ENCODE measurements at regions not wholly inside any gene's neighbourhood (a gene's known extent, or its start where the extent isn't known, plus 50 kb on each side); places are given as distances from the start of the nearest gene placed in this dataset.

DNA sequence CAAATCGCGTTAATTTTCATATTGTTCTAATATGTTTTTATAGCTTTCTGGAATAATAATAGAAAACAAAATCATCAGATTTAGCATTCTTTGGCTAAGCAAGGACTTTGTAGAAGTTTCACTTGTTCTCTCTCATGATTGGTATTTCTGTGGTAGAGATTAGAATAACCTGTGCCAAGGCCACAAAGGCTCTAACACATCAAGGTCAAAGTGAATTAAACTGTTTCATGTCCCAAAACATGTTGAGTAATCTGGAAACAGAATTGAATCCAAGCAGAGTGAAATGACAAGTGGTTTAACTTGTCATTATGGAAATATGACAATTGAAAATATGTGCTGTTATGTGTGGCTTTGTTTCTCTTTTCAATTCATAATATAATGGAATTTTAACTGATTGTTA lies 617.4 kb downstream of the CCDC85A start:
- H3K27me3 ChIP-seq (ENCODE audit: control insufficient read depth, insufficient read depth, low read length): no peaks in the 10 kb centered on the region
- ATAC-seq (no peak), DNase-seq (ENCODE audit: low read depth, low spot score) (no peak)
- TF ChIP-seq SIN3A (IDR thresholded peaks at IDR 0.05; ENCODE audit: borderline replicate concordance, insufficient read depth, low read depth, low read length) (no peak), POLR2AphosphoS5 (IDR thresholded peaks at IDR 0.05; ENCODE audit: low read depth, low read length) (no peak), TCF7L2 (IDR thresholded peaks at IDR 0.05; ENCODE audit: low read depth, low read length) (no peak)
- TF ChIP-seq, protein P1, sequence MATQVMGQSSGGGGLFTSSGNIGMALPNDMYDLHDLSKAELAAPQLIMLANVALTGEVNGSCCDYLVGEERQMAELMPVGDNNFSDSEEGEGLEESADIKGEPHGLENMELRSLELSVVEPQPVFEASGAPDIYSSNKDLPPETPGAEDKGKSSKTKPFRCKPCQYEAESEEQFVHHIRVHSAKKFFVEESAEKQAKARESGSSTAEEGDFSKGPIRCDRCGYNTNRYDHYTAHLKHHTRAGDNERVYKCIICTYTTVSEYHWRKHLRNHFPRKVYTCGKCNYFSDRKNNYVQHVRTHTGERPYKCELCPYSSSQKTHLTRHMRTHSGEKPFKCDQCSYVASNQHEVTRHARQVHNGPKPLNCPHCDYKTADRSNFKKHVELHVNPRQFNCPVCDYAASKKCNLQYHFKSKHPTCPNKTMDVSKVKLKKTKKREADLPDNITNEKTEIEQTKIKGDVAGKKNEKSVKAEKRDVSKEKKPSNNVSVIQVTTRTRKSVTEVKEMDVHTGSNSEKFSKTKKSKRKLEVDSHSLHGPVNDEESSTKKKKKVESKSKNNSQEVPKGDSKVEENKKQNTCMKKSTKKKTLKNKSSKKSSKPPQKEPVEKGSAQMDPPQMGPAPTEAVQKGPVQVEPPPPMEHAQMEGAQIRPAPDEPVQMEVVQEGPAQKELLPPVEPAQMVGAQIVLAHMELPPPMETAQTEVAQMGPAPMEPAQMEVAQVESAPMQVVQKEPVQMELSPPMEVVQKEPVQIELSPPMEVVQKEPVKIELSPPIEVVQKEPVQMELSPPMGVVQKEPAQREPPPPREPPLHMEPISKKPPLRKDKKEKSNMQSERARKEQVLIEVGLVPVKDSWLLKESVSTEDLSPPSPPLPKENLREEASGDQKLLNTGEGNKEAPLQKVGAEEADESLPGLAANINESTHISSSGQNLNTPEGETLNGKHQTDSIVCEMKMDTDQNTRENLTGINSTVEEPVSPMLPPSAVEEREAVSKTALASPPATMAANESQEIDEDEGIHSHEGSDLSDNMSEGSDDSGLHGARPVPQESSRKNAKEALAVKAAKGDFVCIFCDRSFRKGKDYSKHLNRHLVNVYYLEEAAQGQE (IDR thresholded peaks at IDR 0.05; ENCODE audit: insufficient read depth in 1 of 2, low read depth in 2 of 2, low read length in 1 of 2): no peak
- TF ChIP-seq, protein P2, sequence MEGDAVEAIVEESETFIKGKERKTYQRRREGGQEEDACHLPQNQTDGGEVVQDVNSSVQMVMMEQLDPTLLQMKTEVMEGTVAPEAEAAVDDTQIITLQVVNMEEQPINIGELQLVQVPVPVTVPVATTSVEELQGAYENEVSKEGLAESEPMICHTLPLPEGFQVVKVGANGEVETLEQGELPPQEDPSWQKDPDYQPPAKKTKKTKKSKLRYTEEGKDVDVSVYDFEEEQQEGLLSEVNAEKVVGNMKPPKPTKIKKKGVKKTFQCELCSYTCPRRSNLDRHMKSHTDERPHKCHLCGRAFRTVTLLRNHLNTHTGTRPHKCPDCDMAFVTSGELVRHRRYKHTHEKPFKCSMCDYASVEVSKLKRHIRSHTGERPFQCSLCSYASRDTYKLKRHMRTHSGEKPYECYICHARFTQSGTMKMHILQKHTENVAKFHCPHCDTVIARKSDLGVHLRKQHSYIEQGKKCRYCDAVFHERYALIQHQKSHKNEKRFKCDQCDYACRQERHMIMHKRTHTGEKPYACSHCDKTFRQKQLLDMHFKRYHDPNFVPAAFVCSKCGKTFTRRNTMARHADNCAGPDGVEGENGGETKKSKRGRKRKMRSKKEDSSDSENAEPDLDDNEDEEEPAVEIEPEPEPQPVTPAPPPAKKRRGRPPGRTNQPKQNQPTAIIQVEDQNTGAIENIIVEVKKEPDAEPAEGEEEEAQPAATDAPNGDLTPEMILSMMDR (IDR thresholded peaks at IDR 0.05): no peak
- POLR2A ChIA-PET: no interaction called here
- H3K9me3 ChIP-seq (ENCODE audit: control insufficient read depth, insufficient read depth, low read depth, low read length): no peaks in the 10 kb centered on the region
- H3K4me3 ChIP-seq (ENCODE audit: low read depth in 2 of 2, low read length in 2 of 2): no peak overlapping the region
- in situ Hi-C loops (cut with HindIII; ENCODE audit: low pct_unique_long_range_greater_than_20kb, low sequenced_read_pairs): no loop called here
- no peaks in the 10 kb centered on the region for H3K36me3 ChIP-seq (ENCODE audit: control insufficient read depth, insufficient read depth, low read length)
- intact Hi-C loops (cut with micrococcal nuclease; ENCODE audit: unreplicated experiment): no loop called here
- H3K27ac ChIP-seq (ENCODE audit: low read length): no peak overlapping the region
- CTCF ChIA-PET: no interaction called here
- H3K4me1 ChIP-seq (ENCODE audit: control insufficient read depth, insufficient read depth, low read length): no peaks in the 10 kb centered on the region
- no TSS peak for BruUV-seq (replicated peaks)

DNA sequence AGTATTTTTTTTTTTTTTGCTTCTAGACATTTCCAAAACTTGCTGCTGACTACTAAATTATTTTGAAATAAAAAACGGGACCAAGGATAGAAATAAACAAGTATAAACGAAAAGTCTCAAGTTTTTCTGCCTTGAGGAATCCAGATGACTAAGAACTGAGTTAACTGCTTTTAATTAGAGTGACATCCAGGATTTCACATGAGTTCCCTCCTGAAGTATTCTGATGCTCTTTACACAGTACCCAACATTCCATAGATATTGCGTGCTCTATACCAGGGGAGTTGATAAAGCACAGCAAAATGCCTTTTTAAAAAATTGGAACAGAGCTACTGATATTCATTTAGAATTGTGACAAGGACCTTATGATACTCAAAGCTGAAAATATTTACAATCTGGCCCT lies 618.0 kb downstream of the CCDC85A start:
- no TSS peak for BruUV-seq (replicated peaks)
- no peak overlapping the region for H3K4me3 ChIP-seq (ENCODE audit: low read depth in 2 of 2, low read length in 2 of 2)
- in situ Hi-C loops (cut with HindIII; ENCODE audit: low pct_unique_long_range_greater_than_20kb, low sequenced_read_pairs) (no loop called here), intact Hi-C loops (cut with micrococcal nuclease; ENCODE audit: unreplicated experiment) (no loop called here)
- ChIA-PET POLR2A (no interaction called here), CTCF (interaction anchor here (0.7 kb wide), 1 partner anchor 448 kb away, joined by 5 read pairs; no protein-coding TSS in a partner anchor)
- H3K27me3 ChIP-seq (ENCODE audit: control insufficient read depth, insufficient read depth, low read length): no peaks in the 10 kb centered on the region
- no peaks in the 10 kb centered on the region for H3K9me3 ChIP-seq (ENCODE audit: control insufficient read depth, insufficient read depth, low read depth, low read length)
- no peaks in the 10 kb centered on the region for H3K36me3 ChIP-seq (ENCODE audit: control insufficient read depth, insufficient read depth, low read length)
- TF ChIP-seq, protein P1 (IDR thresholded peaks at IDR 0.05; ENCODE audit: insufficient read depth in 1 of 2, low read depth in 2 of 2, low read length in 1 of 2): no peak
- TF ChIP-seq TCF7L2 (IDR thresholded peaks at IDR 0.05; ENCODE audit: low read depth, low read length) (no peak), POLR2AphosphoS5 (IDR thresholded peaks at IDR 0.05; ENCODE audit: low read depth, low read length) (no peak), SIN3A (IDR thresholded peaks at IDR 0.05; ENCODE audit: borderline replicate concordance, insufficient read depth, low read depth, low read length) (no peak)
- TF ChIP-seq, protein P2 (IDR thresholded peaks at IDR 0.05): no peak
- no peaks in the 10 kb centered on the region for H3K4me1 ChIP-seq (ENCODE audit: control insufficient read depth, insufficient read depth, low read length)
- no peak for DNase-seq (ENCODE audit: low read depth, low spot score)
- H3K27ac ChIP-seq (ENCODE audit: low read length): no peak overlapping the region
- ATAC-seq: no peak

Data from Panc1 (cell line).